ENCODE measurements at regions not wholly inside any gene's neighbourhood (a gene's known extent, or its start where the extent isn't known, plus 50 kb on each side); places are given as distances from the start of the nearest gene placed in this dataset.

DNA sequence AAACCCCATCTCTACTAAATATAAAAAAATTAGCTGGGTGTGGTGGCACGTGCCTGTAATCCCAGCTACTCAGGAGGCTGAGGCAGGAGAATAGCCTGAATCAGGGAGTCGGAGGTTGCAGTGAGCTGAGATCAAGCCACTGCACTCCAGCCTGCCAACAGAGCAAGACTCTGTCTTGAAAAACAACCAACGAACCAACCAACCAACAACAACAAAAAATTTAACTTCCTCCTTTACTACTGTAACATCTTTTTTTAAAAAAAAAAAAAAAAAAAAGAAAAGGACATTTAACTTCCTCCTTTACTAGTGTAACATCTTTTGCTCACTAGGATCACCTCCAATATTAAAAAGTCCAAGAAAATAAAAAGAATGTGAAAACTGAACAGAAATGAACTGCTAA is 92.3 kb upstream of the TMEM168 start:
- no peak for DNase-seq

DNA sequence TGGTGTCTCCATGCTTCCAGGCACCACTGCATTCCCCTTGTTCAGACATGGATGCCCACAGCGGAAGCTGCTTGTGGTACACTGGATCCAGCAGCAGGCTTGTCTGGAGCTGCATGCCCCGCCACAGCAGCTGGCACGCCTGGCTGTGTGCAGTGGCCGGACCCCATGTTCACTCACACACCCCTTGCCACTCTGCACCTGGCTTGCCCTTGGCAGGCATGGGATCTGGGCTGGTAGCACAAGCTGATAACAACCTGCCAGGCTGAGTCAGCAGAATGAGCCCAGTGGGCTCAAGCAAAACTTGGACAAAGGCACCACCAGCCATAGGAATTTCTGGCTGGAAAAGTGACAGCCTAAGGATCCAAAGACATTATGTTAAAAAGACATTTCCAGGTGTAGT is 91.8 kb upstream of the TMEM168 start:
- no peak for DNase-seq

DNA sequence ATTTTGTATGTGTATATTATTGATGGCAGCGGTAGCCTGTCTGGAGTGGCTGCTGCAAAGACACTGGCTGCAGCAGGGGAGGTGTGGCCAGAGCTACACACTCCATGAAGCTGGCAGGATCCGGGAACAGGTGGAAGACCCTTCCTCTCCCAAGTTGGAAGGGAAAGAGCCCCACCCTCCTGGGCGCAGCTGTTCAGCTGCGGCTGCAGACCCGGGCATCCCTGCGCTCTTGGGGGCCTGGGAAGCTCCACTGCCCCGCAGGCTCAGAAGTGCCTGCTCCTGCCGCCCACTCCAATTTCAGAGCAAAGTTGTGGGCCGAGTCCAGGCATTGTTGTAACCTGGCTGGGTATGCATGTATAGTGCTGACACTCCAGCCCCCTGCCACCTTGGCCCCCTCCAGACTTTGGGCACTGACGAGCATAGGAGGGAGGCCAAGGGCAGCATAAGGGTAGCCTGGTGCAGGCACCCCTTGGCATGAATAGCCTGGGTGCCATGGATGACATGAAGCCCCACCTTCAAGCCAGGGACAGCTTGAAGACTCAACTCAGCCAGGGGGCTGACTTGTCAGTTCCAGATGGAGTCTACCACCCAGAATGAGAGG is 90.7 kb upstream of the TMEM168 start:
- DNase-seq = no peak

DNA sequence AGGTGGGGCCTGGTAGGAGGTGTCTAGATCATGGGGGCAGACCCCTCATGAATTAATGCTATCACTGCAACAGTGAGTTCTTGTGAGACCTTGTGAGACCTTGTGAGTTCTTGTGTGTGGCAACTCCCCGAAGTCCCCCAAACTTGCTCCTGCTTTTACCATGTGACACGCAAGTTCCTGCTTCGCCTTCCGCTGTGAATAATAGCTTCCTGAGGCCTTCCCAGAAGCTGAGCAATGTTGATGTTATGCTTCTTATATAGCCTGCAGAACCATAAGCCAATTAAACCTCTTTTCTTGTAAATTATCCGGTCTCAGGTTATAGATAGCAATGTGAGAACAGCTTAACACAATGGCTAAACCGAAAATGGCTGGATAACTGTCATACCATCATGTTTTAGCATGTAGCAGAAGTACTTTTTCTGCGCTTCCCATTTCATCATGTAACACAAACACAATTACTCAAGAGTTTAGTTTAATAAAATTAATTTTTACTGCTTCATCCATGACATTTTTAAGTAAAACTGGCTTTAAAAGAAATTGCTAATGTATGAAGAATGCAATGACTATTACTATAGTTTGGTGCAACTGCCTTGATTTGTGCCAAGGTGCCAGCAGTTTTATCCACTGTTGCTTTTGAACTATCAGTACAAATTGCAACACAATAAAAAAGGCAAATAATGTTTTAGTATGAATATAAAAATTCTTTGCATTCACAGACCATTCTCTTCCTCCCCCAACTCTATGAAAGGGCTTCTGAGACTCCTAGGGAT is 87.7 kb upstream of the TMEM168 start:
- no peak for DNase-seq

DNA sequence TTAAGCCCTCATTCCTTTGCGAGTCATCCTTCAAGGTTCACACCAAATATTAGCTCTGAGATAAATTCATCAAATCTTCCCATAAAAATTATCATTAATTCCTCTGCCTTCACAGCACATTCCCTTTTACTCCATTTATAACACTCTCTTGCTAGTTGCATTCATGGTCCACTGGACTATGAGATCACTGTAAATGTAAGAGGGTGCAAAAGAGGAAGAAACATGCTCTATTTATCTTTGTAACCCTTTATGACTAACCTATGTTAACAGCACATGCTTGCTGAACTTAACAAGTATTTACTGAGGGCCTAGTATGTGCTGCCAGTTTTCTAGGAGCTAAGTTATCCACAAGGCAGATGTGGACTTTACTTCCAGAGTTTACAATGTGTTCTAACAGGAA is 86.7 kb upstream of the TMEM168 start:
- DNase-seq = no peak

DNA sequence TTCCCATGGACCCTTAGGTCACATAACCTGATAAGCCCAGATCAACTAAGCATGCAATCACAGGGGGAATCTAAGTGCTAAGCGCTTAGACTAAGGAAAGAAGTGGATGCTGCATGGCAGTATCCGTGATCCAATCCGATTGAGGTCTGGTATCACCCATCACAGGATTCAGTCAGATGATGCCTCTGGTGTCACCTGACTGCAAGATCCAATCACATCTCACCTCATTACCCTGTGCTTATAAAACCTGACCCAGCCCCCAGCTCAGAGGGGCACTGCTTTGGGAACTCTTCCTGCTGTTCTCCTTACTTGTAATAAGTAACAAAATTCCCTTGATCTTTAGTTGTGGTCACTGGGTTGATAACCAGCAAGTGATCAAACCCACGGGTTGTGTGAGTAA is 84.7 kb upstream of the TMEM168 start:
- DNase-seq = no peak

DNA sequence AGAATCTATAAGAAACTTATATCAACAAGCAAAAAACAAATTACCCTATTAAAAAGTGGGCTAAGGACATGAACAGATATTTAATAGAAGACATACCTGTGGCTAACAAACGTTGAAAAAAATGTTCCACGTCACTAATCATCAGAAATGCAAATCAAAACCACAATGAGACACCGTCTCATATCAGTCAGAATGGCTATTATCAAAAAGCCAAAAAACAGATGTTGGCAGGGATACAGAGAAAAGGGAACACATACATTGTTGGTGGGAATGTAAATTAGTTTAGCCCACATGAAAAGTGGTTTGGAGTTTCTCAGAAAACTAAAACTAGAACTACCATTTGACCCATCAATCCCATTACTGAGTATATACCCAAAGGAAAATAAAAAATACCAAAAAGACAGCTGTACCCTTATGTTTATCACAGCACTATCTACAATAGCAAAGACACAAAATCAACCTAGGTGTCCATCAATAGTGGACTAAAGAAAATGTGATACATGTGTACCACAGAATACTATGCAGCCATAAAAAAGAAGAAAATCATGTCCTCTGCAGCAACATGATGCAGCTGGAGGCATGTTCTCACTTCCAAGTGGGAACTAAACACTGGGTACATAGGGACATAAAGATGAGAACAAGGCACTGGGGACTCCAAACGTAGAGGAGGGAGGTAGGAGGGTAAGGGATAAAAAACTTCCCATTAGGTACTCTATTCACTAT is 83.8 kb upstream of the TMEM168 start:
- no peak for DNase-seq

DNA sequence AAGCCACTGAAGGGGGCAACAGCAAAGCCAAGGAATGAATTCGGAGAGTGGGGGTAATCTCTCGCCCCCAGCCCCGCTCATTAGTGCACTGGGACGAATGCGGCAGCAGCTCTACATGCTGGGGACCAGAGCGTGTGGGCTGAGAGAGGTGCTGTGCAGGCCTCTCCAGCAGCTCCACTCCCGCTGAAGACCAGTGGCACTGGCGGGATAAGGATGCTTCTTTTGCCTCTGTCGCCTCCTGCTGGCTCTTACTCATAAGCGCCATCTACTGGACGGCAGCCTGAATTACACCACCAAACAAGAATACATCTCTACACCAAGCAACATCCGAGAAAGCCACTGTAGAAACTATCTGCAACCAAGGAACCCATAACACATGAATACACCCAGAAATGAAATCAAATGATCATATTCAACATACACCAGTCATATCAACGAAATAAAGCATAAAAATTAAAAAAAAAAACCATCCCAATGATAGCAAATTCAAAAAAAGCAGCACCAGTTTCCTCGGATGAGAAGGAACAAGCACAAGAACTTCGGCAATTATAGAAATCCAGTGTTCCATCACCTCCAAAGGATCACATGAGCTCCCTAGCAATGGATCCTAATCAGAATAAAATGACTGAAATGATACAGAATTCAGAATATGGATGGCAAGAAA is 79.0 kb upstream of the TMEM168 start:
- no peak for DNase-seq

DNA sequence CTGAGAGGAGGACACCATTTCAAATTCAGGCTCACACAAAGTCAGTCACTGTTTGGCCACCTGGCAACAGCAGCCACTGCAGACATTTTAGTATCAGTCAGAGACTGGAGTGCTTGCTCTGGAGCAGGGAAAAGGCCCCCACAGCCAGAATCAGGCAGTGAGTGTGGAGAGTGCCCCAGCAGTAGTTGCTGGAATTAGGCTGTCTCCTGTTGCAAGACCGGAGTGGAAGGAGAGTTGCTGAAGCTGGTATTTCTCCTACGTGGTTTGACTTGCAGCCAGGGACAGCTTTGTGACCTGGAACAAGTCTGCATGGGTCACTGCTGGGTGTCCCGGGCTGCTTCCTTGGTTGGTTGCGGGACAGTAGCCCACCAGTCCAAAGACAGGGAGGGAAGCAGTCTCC is 78.4 kb upstream of the TMEM168 start:
- no peak for DNase-seq

DNA sequence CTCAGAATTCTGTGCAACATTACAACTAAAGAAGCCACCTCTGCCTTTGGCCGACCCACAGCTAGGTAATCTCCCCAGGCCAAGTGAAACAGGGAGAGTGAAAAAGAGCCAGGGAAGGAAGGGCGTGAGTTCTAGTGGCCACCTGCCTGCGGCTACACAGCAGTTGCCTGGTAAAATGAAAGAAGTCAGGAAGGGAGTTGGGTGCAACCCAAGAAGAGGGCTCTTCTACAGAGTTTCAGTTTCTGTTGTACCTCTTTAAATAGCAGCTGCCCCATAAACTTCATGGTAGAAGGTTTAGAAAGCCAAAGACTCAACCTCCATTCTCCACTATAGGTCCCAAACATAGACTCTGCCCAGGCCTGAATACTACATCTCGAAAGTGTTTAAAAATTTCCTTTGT is 76.2 kb upstream of the TMEM168 start:
- no peak for DNase-seq

DNA sequence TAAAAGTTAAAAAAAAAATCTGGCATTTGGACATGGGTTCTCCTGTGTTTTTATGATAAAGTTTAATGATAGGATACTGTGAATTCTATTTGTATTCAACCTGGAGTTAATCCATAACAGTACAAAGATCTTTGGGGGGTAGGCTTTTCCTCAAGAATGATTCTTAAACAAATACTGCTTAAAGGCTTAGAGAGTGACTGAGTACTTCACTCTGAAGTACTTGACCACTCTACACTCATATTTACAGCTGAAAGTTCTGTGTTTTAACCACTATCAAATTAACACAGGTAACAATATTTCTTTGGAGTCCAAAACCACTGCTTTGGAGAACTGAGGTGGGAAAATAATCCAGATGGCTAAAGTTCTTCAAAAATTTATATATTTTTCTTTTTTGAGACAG is 74.2 kb upstream of the TMEM168 start:
- DNase-seq = no peak

DNA sequence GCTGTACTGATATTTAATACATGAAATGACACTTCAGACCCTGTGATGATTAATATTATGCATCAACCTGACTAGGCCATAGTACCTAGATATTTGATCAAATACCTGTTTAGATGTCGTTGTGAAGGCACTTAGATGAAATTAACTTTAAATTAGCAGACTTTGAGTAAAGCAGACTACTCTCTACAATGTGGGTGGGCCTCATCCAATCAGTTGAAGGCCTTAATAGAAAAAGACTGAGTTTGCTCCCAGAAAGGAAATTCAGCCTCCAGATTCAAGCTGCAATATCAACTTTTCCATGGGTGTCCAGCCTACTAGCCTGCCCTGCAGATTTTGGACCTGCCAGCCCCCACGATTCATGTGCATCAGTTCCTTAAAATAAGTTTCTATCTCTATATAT is 68.6 kb upstream of the TMEM168 start:
- DNase-seq = no peak

DNA sequence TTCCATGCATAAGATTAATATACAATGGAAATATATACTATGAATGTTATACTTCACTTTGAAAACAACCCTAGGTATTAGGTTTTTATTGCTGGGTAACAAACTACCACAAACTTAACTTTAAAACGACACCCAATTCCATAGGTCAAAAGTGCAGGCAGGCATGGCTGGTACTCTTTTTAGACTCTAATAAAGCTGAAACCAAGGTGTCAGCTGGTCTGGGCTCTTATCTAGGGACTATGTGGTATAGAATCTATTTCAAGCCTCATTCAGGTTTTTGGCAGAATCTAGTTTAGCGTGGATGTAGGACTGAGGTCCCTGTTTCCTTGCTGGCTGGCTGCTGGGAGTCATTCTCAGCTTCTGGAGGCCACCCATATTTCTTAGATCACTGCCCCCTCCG is 65.0 kb upstream of the TMEM168 start:
- DNase-seq = no peak

DNA sequence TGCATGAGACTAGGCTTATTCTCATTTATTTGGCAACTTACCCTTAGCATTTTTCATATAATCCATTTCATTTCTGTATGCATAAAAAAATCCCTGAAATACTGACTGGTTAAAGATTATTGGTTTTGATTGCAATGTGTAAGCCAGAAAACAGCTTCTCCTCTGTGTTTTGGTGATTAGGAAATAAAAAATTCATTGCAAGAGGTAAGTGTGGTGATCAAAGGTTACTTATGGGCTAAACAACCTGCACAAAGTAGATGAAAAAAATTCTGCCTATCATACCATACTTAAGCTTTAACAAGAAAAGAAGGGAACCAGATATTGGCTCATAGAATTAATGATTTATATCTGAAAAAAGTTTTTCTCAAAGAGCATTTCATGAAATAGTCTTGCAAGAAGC is 64.0 kb upstream of the TMEM168 start:
- no peak for DNase-seq

DNA sequence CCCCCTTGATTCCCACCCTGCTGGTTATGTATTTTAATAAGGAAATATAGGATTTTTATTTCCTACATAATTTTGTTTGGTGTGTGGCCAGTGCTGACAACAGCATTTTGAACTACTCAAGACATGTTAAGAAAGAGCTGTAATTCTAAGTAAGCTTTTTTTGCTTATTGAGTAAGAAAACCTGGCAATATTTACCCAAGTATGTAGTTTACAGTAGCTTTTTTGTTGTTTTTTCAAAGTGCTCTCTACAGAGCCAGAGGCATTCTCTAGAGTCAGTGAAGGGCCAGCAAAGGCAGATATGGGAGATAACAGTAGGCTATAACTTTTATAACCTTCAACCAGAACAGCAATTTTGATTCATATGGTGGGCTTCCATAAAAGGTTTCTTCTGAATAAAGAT is 63.2 kb upstream of the TMEM168 start:
- no peak for DNase-seq

DNA sequence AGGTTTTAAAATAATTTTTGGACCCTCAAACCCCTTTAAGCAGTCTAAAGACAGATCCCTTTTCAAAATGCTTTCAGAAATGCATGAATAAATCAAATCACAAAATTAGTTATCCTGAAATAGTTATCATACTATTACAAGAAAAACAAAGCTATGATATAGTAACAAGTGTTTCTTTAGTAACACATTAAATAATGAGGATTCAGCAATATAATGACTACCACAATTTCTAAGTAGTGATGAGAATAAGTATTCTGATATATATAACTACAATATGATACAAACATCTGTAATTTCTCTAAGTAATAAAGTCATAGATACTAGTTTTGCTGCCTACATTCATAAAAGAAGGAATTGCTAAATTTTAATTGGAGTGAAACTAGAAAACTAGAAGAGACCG is 53.0 kb upstream of the TMEM168 start:
- no peak for DNase-seq

All from occipital lobe (tissue), 1 donor.